Skeletal muscle cell (primary cell): ENCODE measurements at regions not wholly inside any gene's neighbourhood (a gene's known extent, or its start where the extent isn't known, plus 50 kb on each side); places are given as distances from the start of the nearest gene placed in this dataset.
"Not testable (repeated sequence)": the region's sequence is repeated elsewhere in the genome, so short reads cannot be mapped to it uniquely, and the experiment has no call there.

Source experiments
- DNase-seq: peaks from one replicate; pipeline ENCODE4 v3.0.0-alpha.2; 2010; ENCODE audit warnings: low read depth
- H3K4me3 ChIP-seq: 2 replicates; pipeline ENCODE4 v1.5.1; 2011; ENCODE audit warnings: low read depth, mild to moderate bottlenecking, control low read depth, low read length, moderate library complexity

GRCh38 chr14:44453433-44454171, 53.5 kb downstream of the FSCB start:
- no peak for DNase-seq
- H3K4me3 ChIP-seq: no peak overlapping the region

- DNase-seq, H3K4me3 ChIP-seq: not testable (repeated sequence)
Observed at GRCh38 chr14:44450232-44450631, 56.9 kb downstream of the FSCB start.

GRCh38 chr14:44449680-44450079, 57.4 kb downstream of the FSCB start:
- H3K4me3 ChIP-seq: no peak overlapping the region
- no peak for DNase-seq

- no peak for DNase-seq
- no peak overlapping the region for H3K4me3 ChIP-seq
Observed at GRCh38 chr14:44448951-44449358, 58.1 kb downstream of the FSCB start.

- DNase-seq: no peak
Observed at GRCh38 chr14:44446965-44447364, 60.1 kb downstream of the FSCB start.

GRCh38 chr14:44444454-44444853, 62.6 kb downstream of the FSCB start:
- no peak for DNase-seq
- H3K4me3 ChIP-seq: no peak overlapping the region

More at GRCh38 chr14:44446965-44447364, 60.1 kb downstream of the FSCB start:
- no peak overlapping the region for H3K4me3 ChIP-seq

- H3K4me3 ChIP-seq: no peak overlapping the region
- DNase-seq: no peak
Observed at GRCh38 chr14:44438936-44439335, 68.1 kb downstream of the FSCB start.

- no peak overlapping the region for H3K4me3 ChIP-seq
- no peak for DNase-seq
Observed at GRCh38 chr14:44438221-44438620, 68.9 kb downstream of the FSCB start.

- no peak for DNase-seq
- no peak overlapping the region for H3K4me3 ChIP-seq
Observed at GRCh38 chr14:44436458-44436857, 70.6 kb downstream of the FSCB start.

GRCh38 chr14:44428231-44428945, 78.7 kb downstream of the FSCB start:
- no peak for DNase-seq
- H3K4me3 ChIP-seq: no peak overlapping the region

GRCh38 chr14:44422699-44423098, 84.4 kb downstream of the FSCB start:
- DNase-seq: no peak
- H3K4me3 ChIP-seq: no peak overlapping the region

GRCh38 chr14:44420226-44420625, 86.9 kb downstream of the FSCB start:
- DNase-seq: no peak
- H3K4me3 ChIP-seq: no peak overlapping the region

- DNase-seq: no peak
- H3K4me3 ChIP-seq: no peak overlapping the region
Observed at GRCh38 chr14:44418856-44419255, 88.2 kb downstream of the FSCB start.

GRCh38 chr14:44417809-44418208, 89.3 kb downstream of the FSCB start:
- DNase-seq: no peak
- H3K4me3 ChIP-seq: no peak overlapping the region

- no peak for DNase-seq
- H3K4me3 ChIP-seq: no peak overlapping the region
Observed at GRCh38 chr14:44414646-44415045, 92.4 kb downstream of the FSCB start.

GRCh38 chr14:44412858-44413569, 94.1 kb downstream of the FSCB start:
- no peak overlapping the region for H3K4me3 ChIP-seq
- DNase-seq: no peak

GRCh38 chr14:44405011-44405486, 102.0 kb downstream of the FSCB start:
- DNase-seq: no peak
- H3K4me3 ChIP-seq: no peak overlapping the region

GRCh38 chr14:44404599-44404998, 102.5 kb downstream of the FSCB start:
- H3K4me3 ChIP-seq: no peak overlapping the region
- DNase-seq: no peak

- H3K4me3 ChIP-seq: no peak overlapping the region
- DNase-seq: no peak
Observed at GRCh38 chr14:44404036-44404435, 103.0 kb downstream of the FSCB start.

GRCh38 chr14:44403193-44403592, 103.9 kb downstream of the FSCB start:
- no peak overlapping the region for H3K4me3 ChIP-seq
- no peak for DNase-seq
